ACC112 (cell line): ENCODE measurements at regions not wholly inside any gene's neighbourhood (a gene's known extent, or its start where the extent isn't known, plus 50 kb on each side); places are given as distances from the start of the nearest gene placed in this dataset.
"Not testable (repeated sequence)": the region's sequence is repeated elsewhere in the genome, so short reads cannot be mapped to it uniquely, and the experiment has no call there.

Experiments used
- H2AFZ ChIP-seq: fragments of 200-600 bp; sonication (generic); one replicate; pipeline ENCODE4 v1.6.0; 2017; ENCODE audit warnings: antibody characterized with exemption, low read length; ENCODE audit not compliant: unreplicated experiment
- H3K27ac ChIP-seq: fragments of 200-600 bp; sonication (generic); 2 replicates; pipeline ENCODE4 v1.5.1; 2014; ENCODE audit warnings: low read depth, mild to moderate bottlenecking, antibody characterized with exemption, low read length, moderate library complexity
- H3K27me3 ChIP-seq: fragments of 200-600 bp; sonication (generic); 2 replicates; pipeline ENCODE4 v1.6.1; 2014; ENCODE audit warnings: mild to moderate bottlenecking, antibody characterized with exemption, low read length, moderate library complexity, mixed read lengths; ENCODE audit not compliant: insufficient read depth
- H3K36me3 ChIP-seq: fragments of 200-600 bp; sonication (generic); 2 replicates; pipeline ENCODE4 v1.6.1; 2016; ENCODE audit warnings: mild to moderate bottlenecking, antibody characterized with exemption, low read length, moderate library complexity, mixed read lengths; ENCODE audit not compliant: insufficient read depth
- H3K4me1 ChIP-seq: fragments of 200-600 bp; sonication (generic); one replicate; pipeline ENCODE4 v1.6.1; 2016; ENCODE audit warnings: low read length, mixed read lengths; ENCODE audit not compliant: insufficient read depth, unreplicated experiment, control insufficient read depth
- H3K4me3 ChIP-seq: fragments of 200-600 bp; sonication (generic); 2 replicates; pipeline ENCODE4 v1.5.1; 2014; ENCODE audit warnings: mild to moderate bottlenecking, low read depth, low read length
- H3K79me2 ChIP-seq: fragments of 200-600 bp; sonication (generic); one replicate; pipeline ENCODE4 v1.6.0; 2016; ENCODE audit warnings: low read length; ENCODE audit not compliant: control insufficient read depth, unreplicated experiment, insufficient read depth

GRCh38 chr10:61588770-61589211 is 73.9 kb upstream of the CABCOCO1 start:
- peaks cover 10% of the 10 kb centered on the region for H3K4me1 ChIP-seq
- H3K4me3 ChIP-seq, result no peak overlapping the region
- no peaks in the 10 kb centered on the region for H3K36me3 ChIP-seq
- H3K27me3 ChIP-seq, result no peaks in the 10 kb centered on the region
- no peak overlapping the region for H3K27ac ChIP-seq
- H2AFZ ChIP-seq, result no peak overlapping the region
- H3K79me2 ChIP-seq, result no peaks in the 10 kb centered on the region

- no peak overlapping the region for H3K4me3 ChIP-seq
- no peak overlapping the region for H2AFZ ChIP-seq
- H3K27me3 ChIP-seq, result no peaks in the 10 kb centered on the region
- H3K36me3 ChIP-seq, result no peaks in the 10 kb centered on the region
- no peaks in the 10 kb centered on the region for H3K79me2 ChIP-seq
- no peak overlapping the region for H3K27ac ChIP-seq
- H3K4me1 ChIP-seq, result peaks cover 10% of the 10 kb centered on the region
Observed at GRCh38 chr10:61586829-61587228, 75.9 kb upstream of the CABCOCO1 start.

- no peaks in the 10 kb centered on the region for H3K79me2 ChIP-seq
- H3K36me3 ChIP-seq, result no peaks in the 10 kb centered on the region
- no peak overlapping the region for H3K4me3 ChIP-seq
- no peak overlapping the region for H2AFZ ChIP-seq
- no peak overlapping the region for H3K27ac ChIP-seq
- H3K27me3 ChIP-seq, result no peaks in the 10 kb centered on the region
- no peaks in the 10 kb centered on the region for H3K4me1 ChIP-seq
Observed at GRCh38 chr10:61580608-61581007, 82.1 kb upstream of the CABCOCO1 start.

- H3K27ac ChIP-seq, H3K79me2 ChIP-seq: not testable (repeated sequence)
Observed at GRCh38 chr10:61570204-61570603, 92.5 kb upstream of the CABCOCO1 start.

GRCh38 chr10:61567729-61568128 is 95.0 kb upstream of the CABCOCO1 start:
- no peaks in the 10 kb centered on the region for H3K4me1 ChIP-seq
- no peak overlapping the region for H2AFZ ChIP-seq
- no peaks in the 10 kb centered on the region for H3K27me3 ChIP-seq
- H3K36me3 ChIP-seq, result no peaks in the 10 kb centered on the region
- no peak overlapping the region for H3K4me3 ChIP-seq
- H3K79me2 ChIP-seq, result no peaks in the 10 kb centered on the region
- no peak overlapping the region for H3K27ac ChIP-seq

More at GRCh38 chr10:61570204-61570603, 92.5 kb upstream of the CABCOCO1 start:
- not testable (repeated sequence) for H3K4me3 ChIP-seq, H3K4me1 ChIP-seq, H3K36me3 ChIP-seq, H2AFZ ChIP-seq, H3K27me3 ChIP-seq

- no peak overlapping the region for H3K4me3 ChIP-seq
- H3K4me1 ChIP-seq, result no peaks in the 10 kb centered on the region
- H3K79me2 ChIP-seq, result no peaks in the 10 kb centered on the region
Observed at GRCh38 chr10:61565819-61566560, 96.7 kb upstream of the CABCOCO1 start.

GRCh38 chr10:61564444-61564843 is 98.3 kb upstream of the CABCOCO1 start:
- H3K4me3 ChIP-seq, result no peak overlapping the region

More at GRCh38 chr10:61565819-61566560, 96.7 kb upstream of the CABCOCO1 start:
- H3K27me3 ChIP-seq, result no peaks in the 10 kb centered on the region
- H3K36me3 ChIP-seq, result no peaks in the 10 kb centered on the region
- H2AFZ ChIP-seq, result no peak overlapping the region
- H3K27ac ChIP-seq, result no peak overlapping the region

GRCh38 chr10:61559615-61560014 is 103.1 kb upstream of the CABCOCO1 start:
- Histone ChIP-seq H2AFZ (no peak overlapping the region), H3K27me3 (no peaks in the 10 kb centered on the region), H3K79me2 (no peaks in the 10 kb centered on the region), H3K4me1 (no peaks in the 10 kb centered on the region), H3K4me3 (no peak overlapping the region), H3K36me3 (no peaks in the 10 kb centered on the region), H3K27ac (no peak overlapping the region)

More at GRCh38 chr10:61564444-61564843, 98.3 kb upstream of the CABCOCO1 start:
- no peaks in the 10 kb centered on the region for H3K27me3 ChIP-seq
- no peaks in the 10 kb centered on the region for H3K4me1 ChIP-seq
- H3K36me3 ChIP-seq, result no peaks in the 10 kb centered on the region
- H2AFZ ChIP-seq, result no peak overlapping the region
- H3K27ac ChIP-seq, result no peak overlapping the region
- no peaks in the 10 kb centered on the region for H3K79me2 ChIP-seq

GRCh38 chr10:61558188-61558587 is 104.5 kb upstream of the CABCOCO1 start:
- H3K36me3 ChIP-seq, result no peaks in the 10 kb centered on the region
- no peaks in the 10 kb centered on the region for H3K79me2 ChIP-seq
- H2AFZ ChIP-seq, result no peak overlapping the region
- no peak overlapping the region for H3K27ac ChIP-seq
- no peak overlapping the region for H3K4me3 ChIP-seq
- no peaks in the 10 kb centered on the region for H3K27me3 ChIP-seq
- H3K4me1 ChIP-seq, result no peaks in the 10 kb centered on the region

- Histone ChIP-seq H3K27me3 (no peaks in the 10 kb centered on the region), H3K4me3 (no peak overlapping the region), H3K36me3 (no peaks in the 10 kb centered on the region), H3K27ac (no peak overlapping the region), H3K79me2 (no peaks in the 10 kb centered on the region), H2AFZ (no peak overlapping the region), H3K4me1 (no peaks in the 10 kb centered on the region)
Observed at GRCh38 chr10:61554925-61555324, 101.7 kb upstream of the TMEM26 start.

- Histone ChIP-seq H3K79me2 (no peaks in the 10 kb centered on the region), H2AFZ (no peak overlapping the region), H3K27me3 (no peaks in the 10 kb centered on the region), H3K27ac (no peak overlapping the region), H3K4me3 (no peak overlapping the region), H3K36me3 (no peaks in the 10 kb centered on the region), H3K4me1 (no peaks in the 10 kb centered on the region)
Observed at GRCh38 chr10:61549861-61550260, 96.7 kb upstream of the TMEM26 start.
